NT2/D1 (cell line): ENCODE measurements at regions not wholly inside any gene's neighbourhood (a gene's known extent, or its start where the extent isn't known, plus 50 kb on each side); places are given as distances from the start of the nearest gene placed in this dataset.
"Not testable (repeated sequence)": the region's sequence is repeated elsewhere in the genome, so short reads cannot be mapped to it uniquely, and the experiment has no call there.

Experiments used
- DNase-seq: peaks from one replicate; pipeline ENCODE4 v3.0.0-alpha.2; 2011; ENCODE audit warnings: low read depth, low spot score
- H3K27me3 ChIP-seq: 2 replicates; pipeline ENCODE4 v1.6.0; 2011; ENCODE audit warnings: mild to moderate bottlenecking; ENCODE audit not compliant: insufficient read length, insufficient read depth
- H3K36me3 ChIP-seq: 2 replicates; pipeline ENCODE4 v1.6.1; 2011; ENCODE audit warnings: mild to moderate bottlenecking, low read length, mixed read lengths; ENCODE audit not compliant: insufficient read depth, insufficient read length
- H3K4me1 ChIP-seq: 2 replicates; pipeline ENCODE4 v1.5.1; 2011; ENCODE audit not compliant: insufficient read depth, insufficient read length
- H3K4me3 ChIP-seq: 2 replicates; pipeline ENCODE4 v1.5.1; 2011; ENCODE audit warnings: low read depth; ENCODE audit not compliant: insufficient read length
- H3K9ac ChIP-seq: 2 replicates; pipeline ENCODE4 v1.6.0; 2011; ENCODE audit warnings: low read depth; ENCODE audit not compliant: insufficient read length
- H3K9me3 ChIP-seq: 2 replicates; pipeline ENCODE4 v1.5.1; 2011; ENCODE audit warnings: mild to moderate bottlenecking, low read length; ENCODE audit not compliant: insufficient read depth
- SUZ12 ChIP-seq: IDR thresholded peaks from 2 replicates; pipeline ENCODE4 v1.6.1; 2011; ENCODE audit not compliant: insufficient read length, insufficient read depth; ENCODE audit errors: extremely low read depth
- YY1 ChIP-seq: IDR thresholded peaks from 2 replicates; pipeline ENCODE4 v1.6.1; 2011; ENCODE audit not compliant: insufficient read length, insufficient read depth
- ZNF274 ChIP-seq: IDR thresholded peaks from 2 replicates; pipeline ENCODE4 v1.6.1; 2011; ENCODE audit warnings: mild to moderate bottlenecking, low read depth, low read length

DNA sequence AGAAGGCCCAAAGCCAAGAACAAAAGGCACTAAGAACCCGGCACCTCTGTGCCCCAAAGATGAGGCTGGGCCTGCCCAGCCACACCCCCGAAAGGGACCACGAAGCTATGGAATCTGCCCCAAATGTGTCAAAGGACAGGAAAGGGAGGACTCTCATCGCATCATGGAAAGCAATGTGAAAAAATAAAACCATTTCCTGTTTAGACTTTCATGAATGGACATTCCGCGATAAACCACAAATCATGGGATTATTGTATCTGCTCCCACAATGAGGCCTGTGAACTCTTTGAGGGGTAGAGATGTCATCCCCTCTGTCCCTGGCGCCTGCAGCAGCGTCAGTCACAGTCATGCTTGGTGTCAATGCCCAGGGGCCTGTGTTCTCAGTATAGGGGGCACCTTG is 135.0 kb downstream of the COPRS start:
- Histone ChIP-seq H3K4me3 (no peak overlapping the region), H3K9me3 (no peaks in the 10 kb centered on the region), H3K9ac (no peak overlapping the region), H3K36me3 (no peaks in the 10 kb centered on the region), H3K27me3 (no peaks in the 10 kb centered on the region), H3K4me1 (peaks cover 2% of the 10 kb centered on the region)
- no peak for DNase-seq
- TF ChIP-seq YY1 = no peak
- TF ChIP-seq ZNF274 = no peak
- no peak for TF ChIP-seq SUZ12

- Histone ChIP-seq H3K27me3 (no peaks in the 10 kb centered on the region), H3K36me3 (no peaks in the 10 kb centered on the region), H3K4me3 (no peak overlapping the region), H3K4me1 (no peaks in the 10 kb centered on the region), H3K9ac (no peak overlapping the region), H3K9me3 (no peaks in the 10 kb centered on the region)
- no peak for DNase-seq
- TF ChIP-seq ZNF274 (no peak), YY1 (no peak), SUZ12 (no peak)
Measured at GRCh38 chr17:31722251-31723056, 136.6 kb downstream of the COPRS start.

- no peak for DNase-seq
- Histone ChIP-seq H3K9ac (no peak overlapping the region), H3K36me3 (no peaks in the 10 kb centered on the region), H3K27me3 (no peaks in the 10 kb centered on the region), H3K4me1 (no peaks in the 10 kb centered on the region), H3K4me3 (no peak overlapping the region), H3K9me3 (no peaks in the 10 kb centered on the region)
- TF ChIP-seq YY1 = no peak
- TF ChIP-seq SUZ12 = no peak
- TF ChIP-seq ZNF274 = no peak
Measured at GRCh38 chr17:31721291-31722025, 137.6 kb downstream of the COPRS start.

DNA sequence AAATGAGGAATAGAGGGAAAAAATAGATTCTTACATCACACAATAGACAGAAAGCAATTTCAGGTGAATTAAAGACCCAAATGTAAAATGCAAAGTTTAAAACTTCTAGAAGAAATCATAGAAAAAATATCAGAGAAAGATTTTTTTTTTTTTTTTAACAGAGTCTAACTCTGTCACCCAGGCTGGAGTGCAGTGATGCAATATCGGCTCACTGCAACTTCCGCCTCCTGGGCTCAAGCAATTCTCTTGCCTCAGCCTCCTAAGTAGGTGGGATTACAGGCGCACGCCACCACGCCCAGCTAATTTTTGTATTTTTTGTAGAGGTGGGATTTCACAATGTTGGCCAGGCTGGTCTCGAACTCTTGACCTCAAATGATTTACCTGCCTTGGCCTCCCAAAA is 141.8 kb downstream of the COPRS start:
- H3K36me3 ChIP-seq, H3K27me3 ChIP-seq, DNase-seq, H3K4me3 ChIP-seq, H3K9ac ChIP-seq, H3K9me3 ChIP-seq, H3K4me1 ChIP-seq: not testable (repeated sequence)

DNA sequence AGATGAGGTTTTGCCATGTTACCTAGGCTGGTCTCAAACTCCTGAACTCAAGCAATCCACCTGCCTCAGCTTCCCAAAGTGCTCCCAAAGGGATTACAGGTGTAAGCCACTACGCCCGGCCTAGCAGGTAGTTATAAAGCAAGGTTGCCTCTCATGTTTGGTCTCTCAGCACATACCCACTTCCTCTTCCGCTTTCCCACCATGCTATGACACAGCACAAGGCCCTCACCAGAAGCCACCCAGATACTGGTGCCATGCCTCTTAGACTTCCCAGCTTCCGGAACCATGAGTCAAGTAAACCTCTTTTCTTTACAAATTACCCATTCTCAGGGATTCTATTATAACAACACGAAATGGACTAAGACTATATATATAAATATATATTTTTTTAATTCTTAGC is 143.6 kb downstream of the COPRS start:
- Histone ChIP-seq H3K36me3 (no peaks in the 10 kb centered on the region), H3K4me1 (no peaks in the 10 kb centered on the region), H3K27me3 (no peaks in the 10 kb centered on the region), H3K4me3 (no peak overlapping the region), H3K9me3 (no peaks in the 10 kb centered on the region), H3K9ac (no peak overlapping the region)
- DNase-seq = no peak
- TF ChIP-seq SUZ12 (no peak), ZNF274 (no peak), YY1 (no peak)

DNA sequence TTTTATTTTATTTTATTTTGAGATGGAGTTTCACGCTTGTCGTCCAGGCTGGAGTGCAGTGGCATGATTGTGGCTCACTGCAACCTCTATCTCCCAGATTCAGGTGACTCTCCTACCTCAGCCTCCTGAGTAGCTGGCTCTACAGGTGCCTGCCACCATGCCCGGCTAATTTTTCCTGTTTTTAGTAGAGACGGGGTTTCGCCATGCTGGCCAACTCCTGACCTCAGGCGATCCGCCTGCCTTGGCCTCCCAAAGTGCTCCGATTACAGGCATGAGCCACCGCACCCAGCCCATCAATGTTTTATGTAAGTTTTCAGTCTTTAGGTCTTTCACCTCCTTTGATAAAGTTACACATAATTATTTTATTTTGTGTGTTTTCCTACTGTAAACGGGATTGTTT is 154.6 kb downstream of the COPRS start:
- H3K27me3 ChIP-seq = no peaks in the 10 kb centered on the region

DNA sequence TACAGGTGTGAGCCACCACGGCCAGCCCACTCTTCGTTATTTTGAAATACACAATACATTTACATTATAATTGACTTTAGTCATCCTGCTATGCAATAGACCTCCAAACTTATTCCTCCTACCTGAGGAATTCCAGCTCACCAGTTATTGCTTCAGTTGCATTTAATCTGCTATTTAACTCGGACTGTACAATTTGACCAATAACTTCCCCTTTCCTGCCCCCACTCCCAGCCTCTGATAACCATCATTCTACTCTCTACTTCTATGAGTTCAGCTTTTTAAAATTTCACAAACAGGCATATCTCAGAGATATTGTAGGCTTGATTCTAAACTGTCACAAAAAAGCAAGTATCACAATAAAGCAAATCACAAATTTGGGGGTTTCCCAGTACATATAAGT is 157.0 kb downstream of the COPRS start:
- TF ChIP-seq ZNF274 = no peak
- TF ChIP-seq SUZ12 = no peak
- TF ChIP-seq YY1 = no peak
- no peak overlapping the region for H3K9ac ChIP-seq
- no peaks in the 10 kb centered on the region for H3K4me1 ChIP-seq
- H3K9me3 ChIP-seq = no peaks in the 10 kb centered on the region
- no peak overlapping the region for H3K4me3 ChIP-seq
- no peaks in the 10 kb centered on the region for H3K27me3 ChIP-seq
- no peaks in the 10 kb centered on the region for H3K36me3 ChIP-seq
- DNase-seq = no peak

More for the DNA sequence above, 154.6 kb downstream of the COPRS start:
- no peak overlapping the region for H3K9ac ChIP-seq
- no peak for DNase-seq
- TF ChIP-seq ZNF274 (no peak), SUZ12 (no peak), YY1 (no peak)
- H3K9me3 ChIP-seq = no peaks in the 10 kb centered on the region
- no peaks in the 10 kb centered on the region for H3K36me3 ChIP-seq
- no peak overlapping the region for H3K4me3 ChIP-seq
- H3K4me1 ChIP-seq = no peaks in the 10 kb centered on the region
